ENCODE measurements at regions not wholly inside any gene's neighbourhood (a gene's known extent, or its start where the extent isn't known, plus 50 kb on each side); places are given as distances from the start of the nearest gene placed in this dataset.

DNA sequence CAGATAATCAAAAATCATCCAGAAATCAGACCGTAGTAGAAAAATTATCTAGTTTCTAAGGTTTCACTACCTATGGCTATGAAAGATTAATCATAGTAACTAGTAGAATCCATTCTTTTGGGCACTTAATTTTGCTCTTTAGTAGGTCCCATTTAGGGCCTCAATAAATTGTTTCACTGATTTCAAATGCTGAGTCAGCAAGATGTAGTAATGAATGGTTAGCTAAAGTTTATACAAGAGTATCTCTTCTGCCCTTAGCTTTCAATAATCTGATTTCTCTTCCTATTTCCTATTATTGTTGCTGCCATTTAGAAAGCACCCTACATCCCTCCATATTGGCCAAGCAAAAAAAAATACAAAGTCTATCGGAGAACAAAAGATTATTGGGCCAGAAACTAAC, 283.2 kb upstream of the PCDH10 start:
- H3K9ac ChIP-seq (ENCODE audit: low read depth, low read length) = no peak overlapping the region
- H4K20me1 ChIP-seq (ENCODE audit: insufficient read depth, low read length) = no peaks in the 10 kb centered on the region
- no peak for DNase-seq

DNA sequence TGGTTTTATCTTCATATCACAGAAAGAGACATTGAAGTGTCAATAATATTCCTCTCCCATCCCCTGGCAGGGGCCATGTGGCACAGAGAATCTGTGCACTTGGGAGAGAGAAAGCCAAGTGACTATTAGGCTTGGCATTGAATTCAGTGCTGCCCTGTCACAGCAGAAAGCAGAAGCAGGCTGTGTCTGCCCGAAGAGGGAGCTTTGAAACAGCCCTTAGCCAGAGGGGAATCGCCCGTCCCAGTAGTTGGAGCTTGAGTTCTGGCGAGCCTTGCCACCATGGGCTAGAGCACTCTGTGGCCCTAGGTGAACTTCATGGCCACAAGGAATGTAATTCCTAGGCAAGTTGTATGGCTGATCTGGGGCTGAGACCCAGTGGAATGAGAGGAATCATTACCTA, 282.5 kb upstream of the PCDH10 start:
- H3K9ac ChIP-seq (ENCODE audit: low read depth, low read length) = no peak overlapping the region
- no peaks in the 10 kb centered on the region for H3K36me3 ChIP-seq (ENCODE audit: insufficient read depth, low read length)
- H3K9me3 ChIP-seq (ENCODE audit: insufficient read depth, low read length, severe bottlenecking) = peaks cover 9% of the 10 kb centered on the region
- 0 out of 2 replicates have a peak overlapping the region, but pooled peaks have one; percentile 39 for H2AFZ ChIP-seq (ENCODE audit: low read depth, low read length)
- H3K79me2 ChIP-seq (ENCODE audit: insufficient read depth, low read length) = no peaks in the 10 kb centered on the region
- TF ChIP-seq, protein P1, sequence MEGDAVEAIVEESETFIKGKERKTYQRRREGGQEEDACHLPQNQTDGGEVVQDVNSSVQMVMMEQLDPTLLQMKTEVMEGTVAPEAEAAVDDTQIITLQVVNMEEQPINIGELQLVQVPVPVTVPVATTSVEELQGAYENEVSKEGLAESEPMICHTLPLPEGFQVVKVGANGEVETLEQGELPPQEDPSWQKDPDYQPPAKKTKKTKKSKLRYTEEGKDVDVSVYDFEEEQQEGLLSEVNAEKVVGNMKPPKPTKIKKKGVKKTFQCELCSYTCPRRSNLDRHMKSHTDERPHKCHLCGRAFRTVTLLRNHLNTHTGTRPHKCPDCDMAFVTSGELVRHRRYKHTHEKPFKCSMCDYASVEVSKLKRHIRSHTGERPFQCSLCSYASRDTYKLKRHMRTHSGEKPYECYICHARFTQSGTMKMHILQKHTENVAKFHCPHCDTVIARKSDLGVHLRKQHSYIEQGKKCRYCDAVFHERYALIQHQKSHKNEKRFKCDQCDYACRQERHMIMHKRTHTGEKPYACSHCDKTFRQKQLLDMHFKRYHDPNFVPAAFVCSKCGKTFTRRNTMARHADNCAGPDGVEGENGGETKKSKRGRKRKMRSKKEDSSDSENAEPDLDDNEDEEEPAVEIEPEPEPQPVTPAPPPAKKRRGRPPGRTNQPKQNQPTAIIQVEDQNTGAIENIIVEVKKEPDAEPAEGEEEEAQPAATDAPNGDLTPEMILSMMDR (IDR thresholded peaks at IDR 0.05; ENCODE audit: borderline replicate concordance, extremely low read depth, low read length, poor library complexity, severe bottlenecking) = no peak
- no peak for TF ChIP-seq EZH2 (IDR thresholded peaks at IDR 0.05; ENCODE audit: borderline replicate concordance, low read depth, low read length, severe bottlenecking)
- H4K20me1 ChIP-seq (ENCODE audit: insufficient read depth, low read length) = no peaks in the 10 kb centered on the region
- ATAC-seq (ENCODE audit: insufficient read depth, low read depth) (no peak), DNase-seq (no peak)
- no peaks in the 10 kb centered on the region for H3K27me3 ChIP-seq (ENCODE audit: insufficient read depth, low read length, poor library complexity)
- H3K4me2 ChIP-seq (ENCODE audit: insufficient read depth, low read length) = no peak overlapping the region
- H3K27ac ChIP-seq (ENCODE audit: low read length) = no peak overlapping the region
- no peak overlapping the region for H3K4me3 ChIP-seq (ENCODE audit: low read depth in 1 of 2, low read length in 2 of 2)
- H3K4me1 ChIP-seq (ENCODE audit: insufficient read depth, low read length) = no peaks in the 10 kb centered on the region

More for the DNA sequence above, 283.2 kb upstream of the PCDH10 start:
- Histone ChIP-seq H3K27ac (ENCODE audit: low read length) (no peak overlapping the region), H3K79me2 (ENCODE audit: insufficient read depth, low read length) (no peaks in the 10 kb centered on the region), H3K4me2 (ENCODE audit: insufficient read depth, low read length) (no peak overlapping the region), H3K9me3 (ENCODE audit: insufficient read depth, low read length, severe bottlenecking) (peaks cover 5% of the 10 kb centered on the region), H3K36me3 (ENCODE audit: insufficient read depth, low read length) (no peaks in the 10 kb centered on the region), H3K27me3 (ENCODE audit: insufficient read depth, low read length, poor library complexity) (no peaks in the 10 kb centered on the region), H3K4me3 (ENCODE audit: low read depth in 1 of 2, low read length in 2 of 2) (no peak overlapping the region), H3K4me1 (ENCODE audit: insufficient read depth, low read length) (no peaks in the 10 kb centered on the region), H2AFZ (ENCODE audit: low read depth, low read length) (no peak overlapping the region)
- ATAC-seq (ENCODE audit: insufficient read depth, low read depth) = no peak
- TF ChIP-seq, protein P1 (IDR thresholded peaks at IDR 0.05; ENCODE audit: borderline replicate concordance, extremely low read depth, low read length, poor library complexity, severe bottlenecking) = no peak
- no peak for TF ChIP-seq EZH2 (IDR thresholded peaks at IDR 0.05; ENCODE audit: borderline replicate concordance, low read depth, low read length, severe bottlenecking)

GRCh38 chr4:132893787-132894186, 255.3 kb upstream of the PCDH10 start:
- no peak overlapping the region for H2AFZ ChIP-seq (ENCODE audit: low read depth, low read length)

More at GRCh38 chr4:132893787-132894186, 255.3 kb upstream of the PCDH10 start:
- no peak overlapping the region for H3K4me3 ChIP-seq (ENCODE audit: low read depth in 1 of 2, low read length in 2 of 2)
- DNase-seq (no peak), ATAC-seq (ENCODE audit: insufficient read depth, low read depth) (no peak)
- H3K79me2 ChIP-seq (ENCODE audit: insufficient read depth, low read length) = no peaks in the 10 kb centered on the region
- H4K20me1 ChIP-seq (ENCODE audit: insufficient read depth, low read length) = no peaks in the 10 kb centered on the region
- no peak overlapping the region for H3K9ac ChIP-seq (ENCODE audit: low read depth, low read length)
- H3K9me3 ChIP-seq (ENCODE audit: insufficient read depth, low read length, severe bottlenecking) = no peaks in the 10 kb centered on the region
- H3K27me3 ChIP-seq (ENCODE audit: insufficient read depth, low read length, poor library complexity) = no peaks in the 10 kb centered on the region
- TF ChIP-seq, protein P1 (IDR thresholded peaks at IDR 0.05; ENCODE audit: borderline replicate concordance, extremely low read depth, low read length, poor library complexity, severe bottlenecking) = no peak
- TF ChIP-seq EZH2 (IDR thresholded peaks at IDR 0.05; ENCODE audit: borderline replicate concordance, low read depth, low read length, severe bottlenecking) = no peak
- H3K36me3 ChIP-seq (ENCODE audit: insufficient read depth, low read length) = no peaks in the 10 kb centered on the region
- no peak overlapping the region for H3K27ac ChIP-seq (ENCODE audit: low read length)
- no peaks in the 10 kb centered on the region for H3K4me1 ChIP-seq (ENCODE audit: insufficient read depth, low read length)
- no peak overlapping the region for H3K4me2 ChIP-seq (ENCODE audit: insufficient read depth, low read length)
